WTC11 (cell line): ENCODE measurements at regions not wholly inside any gene's neighbourhood (a gene's known extent, or its start where the extent isn't known, plus 50 kb on each side); places are given as distances from the start of the nearest gene placed in this dataset.

Experiments used
- CTCF ChIP-seq: fragments of 200-600 bp; IDR thresholded peaks from 2 replicates; pipeline ENCODE4 v1.8.0; 2022; ENCODE audit warnings: antibody characterized with exemption
- JUN ChIP-seq: sonication (generic); formaldehyde crosslinking; IDR thresholded peaks from 2 replicates; pipeline ENCODE4 v1.8.0; 2023; ENCODE audit warnings: mild to moderate bottlenecking, missing genetic modification reagents
- SP1 ChIP-seq: sonication (generic); formaldehyde crosslinking; conservative IDR thresholded peaks from 2 replicates; pipeline ENCODE4 v1.8.1; 2022; ENCODE audit warnings: missing genetic modification reagents
- USF2 ChIP-seq: sonication (generic); formaldehyde crosslinking; IDR thresholded peaks from 2 replicates; pipeline ENCODE4 v1.8.1; 2023; ENCODE audit warnings: mild to moderate bottlenecking, missing genetic modification reagents, moderate library complexity
- TF ChIP-seq, protein P1 (sequence below): sonication (generic); formaldehyde crosslinking; IDR thresholded peaks from 2 replicates; pipeline ENCODE4 v1.8.1; 2022; ENCODE audit warnings: mild to moderate bottlenecking, moderate library complexity, missing genetic modification reagents

DNA sequence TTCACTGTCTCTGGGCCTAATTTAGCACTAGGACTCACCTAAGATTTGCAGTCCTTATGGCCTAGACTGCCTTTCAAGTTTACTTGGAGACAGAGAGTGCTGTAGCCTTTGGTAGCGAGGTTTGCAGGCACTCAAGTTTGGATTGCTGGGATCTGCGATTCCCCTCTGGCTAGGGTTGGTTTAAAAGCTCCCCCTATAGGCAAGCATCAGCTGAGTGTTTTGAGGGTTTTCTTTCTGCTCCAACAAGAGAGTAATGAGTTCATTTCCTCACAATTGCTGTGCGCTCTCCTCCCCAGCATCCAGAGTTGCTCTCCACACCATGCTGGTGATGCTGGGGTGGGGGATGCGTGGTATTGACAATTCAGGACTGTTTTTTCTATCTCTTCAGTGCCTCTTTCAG lies 206.9 kb downstream of the GLUD2 start:
- TF ChIP-seq JUN (CRISPR knock-in tag) (no peak), CTCF (no peak), SP1 (CRISPR knock-in tag) (no peak), USF2 (no peak)
- TF ChIP-seq, protein P1, sequence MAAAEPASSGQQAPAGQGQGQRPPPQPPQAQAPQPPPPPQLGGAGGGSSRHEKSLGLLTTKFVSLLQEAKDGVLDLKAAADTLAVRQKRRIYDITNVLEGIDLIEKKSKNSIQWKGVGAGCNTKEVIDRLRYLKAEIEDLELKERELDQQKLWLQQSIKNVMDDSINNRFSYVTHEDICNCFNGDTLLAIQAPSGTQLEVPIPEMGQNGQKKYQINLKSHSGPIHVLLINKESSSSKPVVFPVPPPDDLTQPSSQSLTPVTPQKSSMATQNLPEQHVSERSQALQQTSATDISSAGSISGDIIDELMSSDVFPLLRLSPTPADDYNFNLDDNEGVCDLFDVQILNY: no peak
